ENCODE measurements at regions not wholly inside any gene's neighbourhood (a gene's known extent, or its start where the extent isn't known, plus 50 kb on each side); places are given as distances from the start of the nearest gene placed in this dataset.
A peak's percentile ranks its signal among the peaks of the same experiment; 100 is the strongest.

DNA sequence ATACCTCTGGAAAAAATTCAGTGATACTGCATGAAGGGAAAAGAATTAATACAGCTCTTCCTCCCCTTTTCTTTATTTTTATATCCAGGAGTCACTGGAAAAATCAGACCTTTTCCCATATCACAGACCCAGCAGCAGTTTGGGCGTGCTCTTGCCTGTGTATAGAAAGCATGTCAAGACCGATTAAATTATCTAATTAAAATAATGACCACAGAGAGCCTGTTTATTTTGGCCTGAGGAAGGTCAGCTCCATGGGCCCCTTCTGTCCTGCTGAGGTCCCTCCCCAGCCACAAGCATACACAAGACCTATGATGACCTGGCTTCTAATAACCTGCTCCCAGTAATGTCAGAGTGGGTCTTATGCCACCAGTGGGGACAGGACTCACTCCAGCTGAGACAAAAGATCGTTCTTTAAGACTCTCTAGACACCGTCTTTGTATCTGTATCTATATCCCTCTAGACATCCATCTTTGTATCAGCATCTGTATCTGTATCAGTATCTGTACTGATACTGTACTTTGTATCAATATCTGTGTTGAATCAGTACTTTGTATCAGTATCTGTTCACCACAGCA is 147.8 kb downstream of the VAPA start:
- H3K36me3 ChIP-seq (ENCODE audit: insufficient read depth in 1 of 2, low read depth in 1 of 2): no peaks in the 10 kb centered on the region
- no peak for ATAC-seq
- H3K4me3 ChIP-seq: no peak overlapping the region
- intact Hi-C loops (cut with DNase I): no loop called here
- no peak overlapping the region for H3K27ac ChIP-seq
- no peaks in the 10 kb centered on the region for H3K9me3 ChIP-seq
- TF ChIP-seq, protein P1, sequence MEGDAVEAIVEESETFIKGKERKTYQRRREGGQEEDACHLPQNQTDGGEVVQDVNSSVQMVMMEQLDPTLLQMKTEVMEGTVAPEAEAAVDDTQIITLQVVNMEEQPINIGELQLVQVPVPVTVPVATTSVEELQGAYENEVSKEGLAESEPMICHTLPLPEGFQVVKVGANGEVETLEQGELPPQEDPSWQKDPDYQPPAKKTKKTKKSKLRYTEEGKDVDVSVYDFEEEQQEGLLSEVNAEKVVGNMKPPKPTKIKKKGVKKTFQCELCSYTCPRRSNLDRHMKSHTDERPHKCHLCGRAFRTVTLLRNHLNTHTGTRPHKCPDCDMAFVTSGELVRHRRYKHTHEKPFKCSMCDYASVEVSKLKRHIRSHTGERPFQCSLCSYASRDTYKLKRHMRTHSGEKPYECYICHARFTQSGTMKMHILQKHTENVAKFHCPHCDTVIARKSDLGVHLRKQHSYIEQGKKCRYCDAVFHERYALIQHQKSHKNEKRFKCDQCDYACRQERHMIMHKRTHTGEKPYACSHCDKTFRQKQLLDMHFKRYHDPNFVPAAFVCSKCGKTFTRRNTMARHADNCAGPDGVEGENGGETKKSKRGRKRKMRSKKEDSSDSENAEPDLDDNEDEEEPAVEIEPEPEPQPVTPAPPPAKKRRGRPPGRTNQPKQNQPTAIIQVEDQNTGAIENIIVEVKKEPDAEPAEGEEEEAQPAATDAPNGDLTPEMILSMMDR (IDR thresholded peaks at IDR 0.05): no peak
- DNase-seq: no peak
- H3K27me3 ChIP-seq (ENCODE audit: insufficient read depth in 3 of 3, low read length in 2 of 3): peaks cover 0 to 1% (median 0%) of the 10 kb centered on the region in 3 donors
- 93 to 95% (median 94%) methylated on average over 4 of the region's 4 CpGs for WGBS, 3 donors
- H3K4me1 ChIP-seq: peaks cover 6% of the 10 kb centered on the region

DNA sequence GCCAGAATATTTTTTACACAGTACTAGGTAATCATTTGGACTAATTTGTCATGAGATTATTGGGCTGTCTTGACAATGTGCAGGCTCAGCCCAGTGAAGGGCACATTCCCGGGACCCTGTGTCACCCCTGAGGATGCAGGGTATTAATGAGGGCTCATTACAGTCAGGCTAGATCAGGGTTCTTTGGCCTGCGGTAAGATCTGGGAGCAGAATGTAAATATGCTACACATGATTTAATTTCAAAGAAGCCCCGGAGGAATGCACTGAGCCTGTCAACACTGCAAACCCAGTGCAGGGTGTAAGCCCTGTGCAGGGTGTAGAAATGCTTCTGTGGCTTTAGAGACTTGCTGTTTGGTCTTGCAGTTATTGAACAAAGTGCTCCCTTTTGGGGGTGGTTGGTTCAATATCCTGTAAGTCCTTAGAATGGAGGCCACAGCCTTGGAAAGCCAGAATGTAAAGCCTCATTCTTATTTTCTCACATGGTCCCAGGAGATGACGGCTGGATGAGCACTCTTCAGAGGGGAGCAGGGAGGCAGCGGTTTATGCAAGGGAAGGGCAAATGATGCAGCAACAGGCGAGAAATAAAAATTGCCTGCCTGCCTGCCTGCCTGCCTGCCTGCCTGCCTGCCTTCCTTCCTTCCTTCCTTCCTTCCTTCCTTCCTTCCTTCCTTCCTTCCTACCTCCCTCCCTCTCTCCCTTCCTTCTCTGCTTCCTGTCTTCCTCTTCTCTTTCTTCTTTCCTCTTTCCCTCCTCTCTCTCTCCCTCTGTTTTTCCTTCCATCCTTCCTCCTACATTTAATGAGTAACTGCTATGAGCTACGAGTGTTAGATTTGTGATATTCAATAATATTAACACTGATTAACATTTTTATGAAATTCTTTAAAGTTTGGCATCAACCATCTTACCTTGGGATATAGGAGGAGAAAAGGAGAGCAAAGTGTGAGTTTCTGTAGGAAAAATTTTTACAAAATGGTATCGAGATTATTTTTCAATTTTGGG is 148.8 kb downstream of the VAPA start:
- intact Hi-C loops (cut with DNase I): no loop called here
- ATAC-seq: no peak
- H3K27ac ChIP-seq: no peak overlapping the region

DNA sequence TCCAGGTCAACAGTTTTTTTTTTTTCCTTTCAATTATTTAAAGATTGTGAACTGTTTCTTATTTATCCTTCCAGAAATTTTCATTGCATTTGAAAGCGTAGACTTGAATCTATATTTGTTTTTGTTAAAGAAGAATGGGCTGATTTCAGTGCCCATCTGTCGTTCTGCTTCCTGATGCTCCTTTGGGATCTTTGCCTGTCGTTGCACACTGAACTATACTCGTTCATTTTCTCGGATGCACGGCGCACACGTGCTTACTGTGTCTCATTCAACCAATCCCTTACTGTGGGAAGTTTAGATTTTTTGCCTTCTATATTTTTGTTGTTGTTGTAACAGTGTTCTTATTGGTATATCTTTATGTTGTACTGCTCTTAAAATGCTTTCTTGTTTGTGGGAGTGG is 149.7 kb downstream of the VAPA start:
- no peak overlapping the region for H3K27ac ChIP-seq
- WGBS, 3 donors: 88 to 91% (median 89%) methylated on average over 8 of the region's 8 CpGs
- TF ChIP-seq, protein P1 (IDR thresholded peaks at IDR 0.05): no peak
- peaks cover 6% of the 10 kb centered on the region for H3K4me1 ChIP-seq
- DNase-seq (no peak), ATAC-seq (no peak)
- H3K27me3 ChIP-seq (ENCODE audit: insufficient read depth in 3 of 3, low read length in 2 of 3): peaks cover 0 to 1% (median 0%) of the 10 kb centered on the region in 3 donors
- no peak overlapping the region for H3K4me3 ChIP-seq
- no peaks in the 10 kb centered on the region for H3K36me3 ChIP-seq (ENCODE audit: insufficient read depth in 1 of 2, low read depth in 1 of 2)
- H3K9me3 ChIP-seq: no peaks in the 10 kb centered on the region
- intact Hi-C loops (cut with DNase I): no loop called here

More for the DNA sequence above, 148.8 kb downstream of the VAPA start:
- WGBS, 3 donors: 82 to 89% (median 86%) methylated on average over 8 of the region's 8 CpGs
- peaks cover 6% of the 10 kb centered on the region for H3K4me1 ChIP-seq
- TF ChIP-seq, protein P1 (IDR thresholded peaks at IDR 0.05): no peak
- DNase-seq: no peak
- H3K27me3 ChIP-seq (ENCODE audit: insufficient read depth in 3 of 3, low read length in 2 of 3): peaks cover 0 to 1% (median 0%) of the 10 kb centered on the region in 3 donors
- H3K36me3 ChIP-seq (ENCODE audit: insufficient read depth in 1 of 2, low read depth in 1 of 2): no peaks in the 10 kb centered on the region
- no peak overlapping the region for H3K4me3 ChIP-seq
- no peaks in the 10 kb centered on the region for H3K9me3 ChIP-seq

DNA sequence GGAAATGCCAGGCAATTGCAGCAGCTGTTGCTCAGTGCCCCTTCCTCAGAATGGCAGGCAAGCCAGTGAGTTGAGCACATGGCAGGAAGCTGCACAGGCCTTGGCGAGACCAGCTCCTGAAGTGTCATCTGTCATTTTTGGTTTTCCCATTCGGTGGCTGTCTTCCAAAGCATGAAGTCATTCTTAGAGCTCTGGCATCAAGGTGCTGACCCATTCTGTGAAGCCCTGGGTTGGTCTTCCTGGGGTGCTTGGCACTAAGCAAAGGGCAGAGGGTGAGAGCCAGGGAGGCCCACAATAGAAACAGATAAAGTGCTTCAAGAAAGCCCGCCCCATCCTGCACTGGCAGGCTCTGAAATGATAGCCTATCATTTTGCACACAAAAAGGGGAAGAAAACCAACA is 150.5 kb downstream of the VAPA start:
- TF ChIP-seq, protein P1 (IDR thresholded peaks at IDR 0.05): no peak
- Histone ChIP-seq H3K27ac (no peak overlapping the region), H3K4me1 (peaks cover 6% of the 10 kb centered on the region), H3K27me3 (ENCODE audit: insufficient read depth in 3 of 3, low read length in 2 of 3) (no peaks in the 10 kb centered on the region), H3K36me3 (ENCODE audit: insufficient read depth in 1 of 2, low read depth in 1 of 2) (no peaks in the 10 kb centered on the region), H3K4me3 (no peak overlapping the region), H3K9me3 (no peaks in the 10 kb centered on the region)
- intact Hi-C loops (cut with DNase I): no loop called here
- ATAC-seq (peak in 3 of 4 donors; percentile 59 to 79 (median 72)), DNase-seq (no peak)
- WGBS, 3 donors: 44 to 82% (median 45%) methylated on average over 3 of the region's 3 CpGs

Measured in psoas muscle (tissue), 7 donors.